ENCODE measurements at regions not wholly inside any gene's neighbourhood (a gene's known extent, or its start where the extent isn't known, plus 50 kb on each side); places are given as distances from the start of the nearest gene placed in this dataset.

- Histone ChIP-seq H4K91ac (ENCODE audit: insufficient read length, low read depth, low read length) (no peak overlapping the region), H3K56ac (ENCODE audit: insufficient read length, low read depth, low read length) (no peak overlapping the region), H3K23ac (ENCODE audit: insufficient read length, low read depth, low read length) (no peak overlapping the region), H2BK5ac (ENCODE audit: insufficient read length, low read length) (no peak overlapping the region), H3K14ac (ENCODE audit: insufficient read depth, low read length) (no peak overlapping the region), H2BK120ac (ENCODE audit: low read depth, low read length, poor library complexity, severe bottlenecking) (no peak overlapping the region), H3K79me1 (ENCODE audit: insufficient read depth, low read depth, low read length, poor library complexity, severe bottlenecking) (no peaks in the 10 kb centered on the region), H4K8ac (replicated peaks; ENCODE audit: insufficient read length, low read depth, low read length) (no peak overlapping the region), H3K79me2 (ENCODE audit: insufficient read depth, low read length) (no peaks in the 10 kb centered on the region), H3K27ac (ENCODE audit: insufficient read length, low read depth, low read length) (no peak overlapping the region), H2BK20ac (ENCODE audit: low read depth, low read length, poor library complexity, severe bottlenecking) (no peak overlapping the region), H3K9ac (ENCODE audit: extremely low read depth, insufficient read length, low read length) (no peak overlapping the region), H2BK12ac (ENCODE audit: insufficient read length, low read depth, low read length) (no peak overlapping the region), H2AK5ac (ENCODE audit: insufficient read length, low read length) (no peak overlapping the region), H3K27me3 (ENCODE audit: insufficient read depth, low read length) (peaks cover 10% of the 10 kb centered on the region; the same call in 1 of the 2 replicates), H3T11ph (ENCODE audit: low read length) (no peak overlapping the region), H3K9me3 (ENCODE audit: control insufficient read depth, low read depth, low read length) (no peaks in the 10 kb centered on the region), H3K23me2 (ENCODE audit: insufficient read length, low read depth, low read length, poor library complexity, severe bottlenecking) (no peaks in the 10 kb centered on the region), H2BK15ac (ENCODE audit: low read depth, low read length) (no peak overlapping the region), H3K4ac (ENCODE audit: low read depth, low read length) (no peak overlapping the region), H3K4me1 (ENCODE audit: insufficient read depth, low read length) (no peaks in the 10 kb centered on the region), H4K5ac (ENCODE audit: insufficient read length, low read depth, low read length) (no peak overlapping the region), H3K4me2 (ENCODE audit: insufficient read depth, insufficient read length, low read length) (no peak overlapping the region), H4K20me1 (ENCODE audit: control insufficient read depth, insufficient read depth, insufficient read length) (no peaks in the 10 kb centered on the region), H3K18ac (ENCODE audit: insufficient read length, low read depth, low read length) (no peak overlapping the region), H2AFZ (ENCODE audit: low read length) (no peak overlapping the region)
- no peaks in the 10 kb centered on the region for H3K36me3 Mint-ChIP-seq (ENCODE audit: insufficient read depth in 1 of 3, low read depth in 3 of 3)
- no CpG with 5 or more reads among the region's 8 CpGs for WGBS (ENCODE audit: extremely low coverage, insufficient read length, low lambda C conversion rate)
- no peaks in the 10 kb centered on the region for H3K4me1 Mint-ChIP-seq
- H3K9me3 Mint-ChIP-seq, result peaks cover 11 to 16% of the 10 kb centered on the region in 2 experiments; a peak in 4 of 5 replicates
- H3K4me3 Mint-ChIP-seq, result no peak overlapping the region
- DNase-seq, result no peak
- no peak overlapping the region for H3K27ac Mint-ChIP-seq
- no peak for TF ChIP-seq CTCF (conservative IDR thresholded peaks at IDR 0.05)
- H3K27me3 Mint-ChIP-seq (ENCODE audit: low read depth), result peaks cover 95% of the 10 kb centered on the region
These were observed 60.3 kb upstream of the IGLL5 start for GRCh38 chr22:22827187-22827939.
